Osteocyte (in vitro differentiated cells): ENCODE measurements at regions not wholly inside any gene's neighbourhood (a gene's known extent, or its start where the extent isn't known, plus 50 kb on each side); places are given as distances from the start of the nearest gene placed in this dataset.
"Not testable (repeated sequence)": the region's sequence is repeated elsewhere in the genome, so short reads cannot be mapped to it uniquely, and the experiment has no call there.

Source experiments
- DNase-seq: peaks from one replicate; pipeline ENCODE4 v3.0.0; 2021; ENCODE audit warnings: mixed read lengths; ENCODE audit not compliant: unreplicated experiment; ENCODE audit errors: extremely low spot score
- H3K27ac Mint-ChIP-seq: one replicate; pipeline ENCODE4 v1.8.0; 2021; ENCODE audit warnings: mild to moderate bottlenecking, mixed read lengths; ENCODE audit not compliant: unreplicated experiment
- H3K27me3 Mint-ChIP-seq: one replicate; pipeline ENCODE4 v1.8.0; 2021; ENCODE audit warnings: mixed read lengths; ENCODE audit not compliant: unreplicated experiment
- H3K36me3 Mint-ChIP-seq: one replicate; pipeline ENCODE4 v1.8.0; 2021; ENCODE audit warnings: mixed read lengths; ENCODE audit not compliant: unreplicated experiment
- H3K4me1 Mint-ChIP-seq: one replicate; pipeline ENCODE4 v1.8.0; 2021; ENCODE audit warnings: mixed read lengths; ENCODE audit not compliant: unreplicated experiment
- H3K4me3 Mint-ChIP-seq: one replicate; pipeline ENCODE4 v1.8.0; 2021; ENCODE audit warnings: mild to moderate bottlenecking, moderate library complexity, mixed read lengths; ENCODE audit not compliant: unreplicated experiment
- H3K9me3 Mint-ChIP-seq: one replicate; pipeline ENCODE4 v1.8.0; 2021; ENCODE audit warnings: mixed read lengths; ENCODE audit not compliant: unreplicated experiment
- CTCF ChIP-seq: fragments of 200-600 bp; sonication (generic); IDR thresholded peaks from 2 replicates; pipeline ENCODE4 v1.5.0; 2021; ENCODE audit warnings: antibody characterized with exemption, mild to moderate bottlenecking, moderate library complexity

GRCh38 chr4:72876946-72877345 is 192.6 kb downstream of the COX18 start:
- H3K9me3 Mint-ChIP-seq = no peaks in the 10 kb centered on the region
- H3K27ac Mint-ChIP-seq = no peak overlapping the region
- no peak for TF ChIP-seq CTCF

GRCh38 chr4:72875545-72875944 is 194.0 kb downstream of the COX18 start:
- no peak for TF ChIP-seq CTCF
- no peaks in the 10 kb centered on the region for H3K9me3 Mint-ChIP-seq
- H3K4me3 Mint-ChIP-seq = no peak overlapping the region
- peaks cover 27% of the 10 kb centered on the region for H3K27me3 Mint-ChIP-seq
- no peak for DNase-seq
- H3K27ac Mint-ChIP-seq = no peak overlapping the region
- H3K4me1 Mint-ChIP-seq = no peaks in the 10 kb centered on the region
- no peaks in the 10 kb centered on the region for H3K36me3 Mint-ChIP-seq

More at GRCh38 chr4:72876946-72877345, 192.6 kb downstream of the COX18 start:
- peaks cover 18% of the 10 kb centered on the region for H3K27me3 Mint-ChIP-seq
- no peak overlapping the region for H3K4me3 Mint-ChIP-seq
- H3K36me3 Mint-ChIP-seq = no peaks in the 10 kb centered on the region
- DNase-seq = no peak
- H3K4me1 Mint-ChIP-seq = no peaks in the 10 kb centered on the region

GRCh38 chr4:72875138-72875537 is 194.4 kb downstream of the COX18 start:
- Mint-ChIP-seq H3K27ac (no peak overlapping the region), H3K4me1 (no peaks in the 10 kb centered on the region), H3K36me3 (no peaks in the 10 kb centered on the region), H3K4me3 (no peak overlapping the region), H3K9me3 (no peaks in the 10 kb centered on the region), H3K27me3 (peaks cover 30% of the 10 kb centered on the region)
- no peak for DNase-seq
- no peak for TF ChIP-seq CTCF

DNA sequence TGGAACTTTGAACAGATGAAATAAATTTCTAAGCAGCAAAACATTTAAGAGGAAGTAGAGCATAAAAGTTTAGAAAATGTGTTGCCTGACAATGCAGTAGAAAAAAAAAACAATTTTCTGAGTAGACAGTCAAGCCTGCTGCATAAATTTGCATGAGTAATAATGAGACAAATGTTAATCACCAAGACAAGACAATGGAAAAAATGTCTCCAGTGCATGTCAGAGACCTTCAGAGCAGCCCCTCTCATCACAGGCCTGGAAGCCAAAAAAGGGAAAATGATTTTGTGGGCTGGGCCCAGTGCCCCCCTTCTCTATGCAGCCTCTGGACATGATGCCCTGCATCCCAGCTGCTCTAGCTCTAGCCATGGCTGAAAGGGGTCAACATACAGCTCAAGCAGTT is 204.6 kb downstream of the COX18 start:
- TF ChIP-seq CTCF = no peak
- H3K4me3 Mint-ChIP-seq = no peak overlapping the region
- no peaks in the 10 kb centered on the region for H3K9me3 Mint-ChIP-seq
- H3K4me1 Mint-ChIP-seq = no peaks in the 10 kb centered on the region
- H3K27ac Mint-ChIP-seq = no peak overlapping the region
- peaks cover 22% of the 10 kb centered on the region for H3K27me3 Mint-ChIP-seq
- DNase-seq = no peak
- no peaks in the 10 kb centered on the region for H3K36me3 Mint-ChIP-seq

DNA sequence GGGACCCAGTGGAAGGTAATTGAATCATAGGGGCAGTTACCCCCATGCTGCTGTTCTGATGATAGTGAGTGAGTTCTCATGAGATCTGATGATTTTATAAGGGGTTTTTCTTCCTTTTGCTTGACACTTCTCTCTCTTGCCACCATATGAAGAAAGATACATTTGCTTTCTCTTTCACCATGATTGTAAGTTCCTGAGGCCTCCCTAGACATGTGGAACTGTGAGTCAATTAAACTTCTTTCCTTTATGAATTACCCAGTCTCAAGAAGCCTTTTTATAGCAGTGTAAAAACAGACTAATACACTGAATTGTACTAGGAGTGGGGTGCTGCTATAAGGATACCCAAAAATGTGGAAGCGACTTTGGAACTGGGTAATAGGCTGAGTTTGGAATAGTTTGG is 205.2 kb downstream of the COX18 start:
- H3K27ac Mint-ChIP-seq, H3K4me3 Mint-ChIP-seq, DNase-seq, H3K9me3 Mint-ChIP-seq, H3K36me3 Mint-ChIP-seq, H3K4me1 Mint-ChIP-seq: not testable (repeated sequence)
- peaks cover 18% of the 10 kb centered on the region for H3K27me3 Mint-ChIP-seq

- Mint-ChIP-seq H3K27me3 (peaks cover 14% of the 10 kb centered on the region), H3K27ac (no peak overlapping the region), H3K4me1 (no peaks in the 10 kb centered on the region), H3K4me3 (no peak overlapping the region), H3K9me3 (no peaks in the 10 kb centered on the region), H3K36me3 (no peaks in the 10 kb centered on the region)
- no peak for TF ChIP-seq CTCF
- DNase-seq = no peak
Observed at GRCh38 chr4:72860766-72861165, 208.8 kb downstream of the COX18 start.
